NCI-H226 (cell line): ENCODE measurements at regions not wholly inside any gene's neighbourhood (a gene's known extent, or its start where the extent isn't known, plus 50 kb on each side); places are given as distances from the start of the nearest gene placed in this dataset.
"Not testable (repeated sequence)": the region's sequence is repeated elsewhere in the genome, so short reads cannot be mapped to it uniquely, and the experiment has no call there.

Experiments
- DNase-seq: peaks from one replicate; pipeline ENCODE4 v3.0.0-alpha.2; 2015

GRCh38 chr2:75324141-75324540 lies 124.8 kb upstream of the TACR1 start:
- no peak for DNase-seq

GRCh38 chr2:75321599-75321922 lies 122.2 kb upstream of the TACR1 start:
- no peak for DNase-seq

- no peak for DNase-seq
Measured at GRCh38 chr2:75320898-75321598, 121.7 kb upstream of the TACR1 start.

GRCh38 chr2:75319951-75320350 lies 120.6 kb upstream of the TACR1 start:
- DNase-seq = no peak

GRCh38 chr2:75317802-75318201 lies 118.5 kb upstream of the TACR1 start:
- no peak for DNase-seq

GRCh38 chr2:75317316-75317715 lies 118.0 kb upstream of the TACR1 start:
- no peak for DNase-seq

- no peak for DNase-seq
Measured at GRCh38 chr2:75315436-75315835, 116.1 kb upstream of the TACR1 start.

- no peak for DNase-seq
Measured at GRCh38 chr2:75311993-75312392, 112.7 kb upstream of the TACR1 start.

- no peak for DNase-seq
Measured at GRCh38 chr2:75311521-75311920, 112.2 kb upstream of the TACR1 start.

GRCh38 chr2:75310876-75311275 lies 111.6 kb upstream of the TACR1 start:
- no peak for DNase-seq

GRCh38 chr2:75309596-75310463 lies 110.5 kb upstream of the TACR1 start:
- DNase-seq = no peak

- no peak for DNase-seq
Measured at GRCh38 chr2:75303227-75303626, 103.9 kb upstream of the TACR1 start.

- DNase-seq = no peak
Measured at GRCh38 chr2:75294362-75294761, 95.0 kb upstream of the TACR1 start.

- DNase-seq = peak; percentile 65
Measured at GRCh38 chr2:75292826-75293225, 93.5 kb upstream of the TACR1 start.

- DNase-seq = no peak
Measured at GRCh38 chr2:75290600-75291150, 91.4 kb upstream of the TACR1 start.

GRCh38 chr2:75289771-75290170 lies 90.5 kb upstream of the TACR1 start:
- peak; percentile 16 for DNase-seq

GRCh38 chr2:75289178-75289577 lies 89.9 kb upstream of the TACR1 start:
- not testable (repeated sequence) for DNase-seq

- DNase-seq = no peak
Measured at GRCh38 chr2:75288760-75289159, 89.4 kb upstream of the TACR1 start.

GRCh38 chr2:75287624-75288316 lies 88.5 kb upstream of the TACR1 start:
- no peak for DNase-seq

- no peak for DNase-seq
Measured at GRCh38 chr2:75284345-75284744, 85.0 kb upstream of the TACR1 start.

- no peak for DNase-seq
Measured at GRCh38 chr2:75278821-75279379, 79.6 kb upstream of the TACR1 start.

- DNase-seq = no peak
Measured at GRCh38 chr2:75278314-75278713, 79.0 kb upstream of the TACR1 start.

GRCh38 chr2:75277111-75277510 lies 77.8 kb upstream of the TACR1 start:
- peak; percentile 49 for DNase-seq
